ENCODE measurements at regions not wholly inside any gene's neighbourhood (a gene's known extent, or its start where the extent isn't known, plus 50 kb on each side); places are given as distances from the start of the nearest gene placed in this dataset.

- DNase-seq (ENCODE audit: low spot score): no peak
These were observed 155.9 kb downstream of the ZNF281 start for GRCh38 chr1:200253774-200254495.

- no peak for DNase-seq (ENCODE audit: low spot score)
These were observed 157.3 kb downstream of the ZNF281 start for GRCh38 chr1:200252531-200252930.

GRCh38 chr1:200250469-200250868 lies 159.4 kb downstream of the ZNF281 start:
- no peak for DNase-seq (ENCODE audit: low spot score)

- no peak for DNase-seq (ENCODE audit: low spot score)
These were observed 161.3 kb downstream of the ZNF281 start for GRCh38 chr1:200248541-200248940.

- DNase-seq (ENCODE audit: low spot score): no peak
These were observed 162.3 kb downstream of the ZNF281 start for GRCh38 chr1:200247518-200247917.

GRCh38 chr1:200245473-200245872 lies 164.4 kb downstream of the ZNF281 start:
- DNase-seq (ENCODE audit: low spot score): no peak

- DNase-seq (ENCODE audit: low spot score): no peak
These were observed 166.8 kb downstream of the ZNF281 start for GRCh38 chr1:200243042-200243437.

- no peak for DNase-seq (ENCODE audit: low spot score)
These were observed 167.5 kb downstream of the ZNF281 start for GRCh38 chr1:200242110-200243041.

- DNase-seq (ENCODE audit: low spot score): no peak
These were observed 169.2 kb downstream of the ZNF281 start for GRCh38 chr1:200240656-200241055.

GRCh38 chr1:200238311-200238710 lies 171.5 kb downstream of the ZNF281 start:
- no peak for DNase-seq (ENCODE audit: low spot score)

GRCh38 chr1:200237066-200237465 lies 172.8 kb downstream of the ZNF281 start:
- DNase-seq (ENCODE audit: low spot score): no peak

- DNase-seq (ENCODE audit: low spot score): no peak
These were observed 174.9 kb downstream of the ZNF281 start for GRCh38 chr1:200234938-200235337.

- DNase-seq (ENCODE audit: low spot score): no peak
These were observed 176.4 kb downstream of the ZNF281 start for GRCh38 chr1:200233393-200233792.

GRCh38 chr1:200231787-200232231 lies 178.0 kb downstream of the ZNF281 start:
- DNase-seq (ENCODE audit: low spot score): no peak

GRCh38 chr1:200230671-200231070 lies 179.2 kb downstream of the ZNF281 start:
- DNase-seq (ENCODE audit: low spot score): no peak

- DNase-seq (ENCODE audit: low spot score): no peak
These were observed 181.3 kb downstream of the ZNF281 start for GRCh38 chr1:200228486-200228885.

GRCh38 chr1:200228081-200228480 lies 181.8 kb downstream of the ZNF281 start:
- DNase-seq (ENCODE audit: low spot score): no peak

Data from mucosa of gallbladder (tissue), 1 donor.